GM18511 (cell line): ENCODE measurements at regions not wholly inside any gene's neighbourhood (a gene's known extent, or its start where the extent isn't known, plus 50 kb on each side); places are given as distances from the start of the nearest gene placed in this dataset.
"Not testable (repeated sequence)": the region's sequence is repeated elsewhere in the genome, so short reads cannot be mapped to it uniquely, and the experiment has no call there.

ENCODE experiments used
- ATAC-seq: cut with Tn5 transposase; IDR thresholded peaks from one replicate; pipeline ENCODE4 v1.9.1; 2021; ENCODE audit warnings: mild to moderate bottlenecking, moderate library complexity; ENCODE audit not compliant: unreplicated experiment

GRCh38 chr7:150045596-150045995 lies 171.8 kb downstream of the ATP6V0E2 start:
- not testable (repeated sequence) for ATAC-seq

DNA sequence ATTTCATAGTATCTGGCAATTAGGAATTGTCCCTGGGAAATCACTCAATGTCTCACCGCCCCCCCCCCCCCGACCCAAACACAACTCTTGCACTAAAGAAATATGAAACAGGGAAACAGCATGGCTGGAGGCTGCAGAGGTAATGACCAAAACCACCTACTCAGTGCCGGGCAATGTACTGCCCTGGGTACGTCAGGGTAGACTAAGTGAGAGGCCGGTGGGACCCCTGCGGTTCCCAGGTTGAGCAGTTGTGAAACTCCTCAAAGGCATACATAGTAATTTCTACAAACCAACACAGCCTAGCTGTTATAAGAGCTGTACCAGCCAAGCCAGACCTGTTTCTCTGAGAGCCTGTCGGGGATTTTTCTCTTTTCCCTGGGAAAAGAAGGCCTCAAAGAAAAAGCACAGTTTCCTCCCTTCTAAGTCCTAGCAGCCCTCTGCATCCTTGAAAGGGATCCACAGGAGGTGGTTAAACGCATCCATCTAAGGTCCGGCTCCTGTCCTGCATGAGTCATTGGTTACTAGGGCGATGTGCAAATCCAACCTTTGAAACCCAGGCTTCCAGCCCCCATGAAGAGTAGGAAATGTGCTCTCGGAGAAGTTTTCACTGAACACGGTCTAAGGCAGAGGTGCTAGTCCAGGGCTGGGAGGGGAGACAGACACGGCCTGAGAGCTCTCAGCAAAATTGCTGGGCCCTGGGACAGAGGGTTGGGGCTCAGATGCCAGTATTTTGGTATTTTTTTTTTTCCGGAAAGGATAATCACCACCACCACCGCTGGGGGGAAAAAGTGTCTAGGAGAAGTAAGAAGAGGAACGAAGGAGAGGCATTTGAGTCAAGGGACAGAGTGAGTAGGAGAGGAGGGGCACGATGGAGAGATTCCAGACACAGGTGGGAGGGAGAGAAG lies 172.8 kb downstream of the ATP6V0E2 start:
- not testable (repeated sequence) for ATAC-seq

DNA sequence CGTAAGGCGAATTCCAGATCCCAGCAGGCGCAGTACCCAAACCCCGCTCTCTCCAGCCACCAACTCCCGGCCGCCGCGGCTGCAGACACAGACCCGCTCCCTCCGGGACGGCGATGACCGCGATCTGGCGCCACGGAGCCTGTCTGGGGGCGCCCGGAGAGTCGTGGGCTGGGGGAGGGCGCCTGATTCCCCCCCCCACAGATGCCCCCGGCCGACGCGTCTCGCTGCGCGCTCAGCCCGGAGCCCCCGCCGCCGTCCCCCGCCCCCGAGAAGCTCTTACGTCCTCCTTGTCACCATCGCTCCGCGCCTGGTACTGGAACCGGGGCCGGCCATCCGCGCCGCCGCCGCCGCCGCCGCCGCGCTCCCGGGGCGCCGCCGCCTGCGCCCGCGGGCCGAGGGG lies 173.6 kb downstream of the ATP6V0E2 start:
- not testable (repeated sequence) for ATAC-seq

DNA sequence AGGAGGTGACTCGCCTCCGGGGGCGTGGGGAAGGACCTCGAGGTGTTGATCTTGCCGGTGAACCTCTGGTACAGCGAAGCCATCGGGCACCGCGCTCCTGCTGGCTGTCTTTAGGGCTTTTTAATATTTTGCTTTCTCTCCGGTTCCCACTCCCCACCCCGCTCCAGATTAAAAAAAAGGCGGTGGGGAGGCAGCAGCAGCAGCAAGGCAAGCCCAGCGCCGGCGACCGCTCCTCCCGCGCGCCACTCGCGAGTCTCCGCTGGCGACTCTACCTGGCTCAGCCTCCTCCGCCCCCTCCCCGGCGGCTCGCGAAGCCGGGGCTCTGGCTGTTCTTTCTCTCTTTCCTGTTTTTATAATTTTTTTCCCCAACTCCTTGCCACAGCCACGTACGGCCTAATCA lies 174.0 kb downstream of the ATP6V0E2 start:
- not testable (repeated sequence) for ATAC-seq

DNA sequence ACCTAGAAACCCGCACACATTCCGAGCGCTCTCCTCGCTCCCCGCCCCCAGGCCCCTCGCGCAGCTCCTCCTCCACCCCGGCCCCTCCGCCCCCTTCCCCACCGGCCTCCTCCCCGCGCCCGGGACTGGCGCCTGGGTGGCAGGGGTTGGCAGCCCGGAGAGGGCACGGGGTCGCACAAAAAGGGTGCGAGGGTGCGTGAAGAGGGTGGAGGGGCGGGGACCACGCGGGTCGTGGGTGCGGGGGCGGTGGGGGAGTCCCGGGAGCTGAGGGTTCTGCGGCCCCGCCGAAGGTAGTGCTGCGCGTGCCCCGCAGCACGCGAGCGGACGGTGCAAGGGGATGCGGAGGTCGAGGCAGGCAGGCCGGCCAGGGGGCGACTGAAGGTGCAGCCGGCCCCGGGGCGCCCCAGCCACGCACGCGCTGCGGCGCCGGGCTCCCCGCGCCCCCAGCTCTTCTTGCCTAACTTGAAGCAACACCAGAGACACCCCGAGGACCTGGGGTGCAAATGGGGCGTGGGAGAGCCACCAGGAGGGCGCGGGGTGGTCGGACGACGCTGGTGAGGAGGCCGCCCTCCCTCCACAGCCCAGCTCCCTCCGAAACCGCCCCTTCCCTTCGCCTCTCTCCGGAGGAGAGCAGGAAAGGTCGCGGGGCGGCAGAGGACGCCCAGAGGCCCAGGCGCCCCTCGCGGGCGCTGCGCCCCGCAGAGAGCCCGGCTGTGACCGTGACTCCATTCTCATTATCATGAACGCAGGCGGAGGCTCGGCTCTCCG lies 174.7 kb downstream of the ATP6V0E2 start:
- not testable (repeated sequence) for ATAC-seq

GRCh38 chr7:150049012-150049655 lies 175.4 kb downstream of the ATP6V0E2 start:
- ATAC-seq = not testable (repeated sequence)

GRCh38 chr7:150053396-150053795 lies 179.6 kb downstream of the ATP6V0E2 start:
- ATAC-seq = not testable (repeated sequence)

DNA sequence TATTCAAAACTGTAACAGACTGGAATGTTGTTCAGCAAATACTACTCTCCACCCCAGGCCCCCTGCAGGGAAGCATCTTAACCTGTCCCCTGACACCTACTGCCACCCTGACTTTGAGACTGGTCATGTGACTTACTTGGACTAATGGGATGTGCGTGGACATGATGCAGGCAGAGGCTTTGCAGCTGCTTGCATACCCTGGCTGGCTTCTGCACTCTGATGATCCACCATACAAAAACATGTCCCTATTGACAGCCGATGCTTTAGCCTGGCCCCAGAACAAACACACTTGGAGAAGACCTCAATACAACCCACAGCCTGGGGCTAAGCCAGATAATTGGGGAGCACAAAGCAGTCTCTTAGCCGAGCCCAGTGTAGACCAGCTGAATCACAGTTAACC lies 180.5 kb downstream of the ATP6V0E2 start:
- ATAC-seq = not testable (repeated sequence)

GRCh38 chr7:150060259-150061221 lies 186.8 kb downstream of the ATP6V0E2 start:
- peak; percentile 97 for ATAC-seq

DNA sequence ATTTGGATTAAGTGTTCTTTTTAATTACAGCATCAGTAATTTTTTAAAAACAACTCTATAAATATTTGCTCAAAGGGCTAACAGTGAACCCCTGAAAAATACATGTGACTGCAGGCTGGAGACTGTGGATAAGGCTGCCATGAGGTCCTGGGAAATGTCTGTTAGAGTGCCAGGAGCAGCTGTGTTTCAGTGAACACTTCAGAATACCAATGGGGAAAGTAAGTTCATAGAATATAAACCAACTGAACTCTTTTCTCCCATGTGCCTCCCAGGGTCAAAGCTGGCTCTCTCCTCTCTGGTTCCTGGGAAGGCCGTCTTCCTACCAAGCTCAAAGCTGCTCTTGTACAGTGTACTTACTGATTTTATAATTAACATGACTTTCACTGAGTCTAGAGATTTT lies 189.4 kb downstream of the ATP6V0E2 start:
- not testable (repeated sequence) for ATAC-seq

DNA sequence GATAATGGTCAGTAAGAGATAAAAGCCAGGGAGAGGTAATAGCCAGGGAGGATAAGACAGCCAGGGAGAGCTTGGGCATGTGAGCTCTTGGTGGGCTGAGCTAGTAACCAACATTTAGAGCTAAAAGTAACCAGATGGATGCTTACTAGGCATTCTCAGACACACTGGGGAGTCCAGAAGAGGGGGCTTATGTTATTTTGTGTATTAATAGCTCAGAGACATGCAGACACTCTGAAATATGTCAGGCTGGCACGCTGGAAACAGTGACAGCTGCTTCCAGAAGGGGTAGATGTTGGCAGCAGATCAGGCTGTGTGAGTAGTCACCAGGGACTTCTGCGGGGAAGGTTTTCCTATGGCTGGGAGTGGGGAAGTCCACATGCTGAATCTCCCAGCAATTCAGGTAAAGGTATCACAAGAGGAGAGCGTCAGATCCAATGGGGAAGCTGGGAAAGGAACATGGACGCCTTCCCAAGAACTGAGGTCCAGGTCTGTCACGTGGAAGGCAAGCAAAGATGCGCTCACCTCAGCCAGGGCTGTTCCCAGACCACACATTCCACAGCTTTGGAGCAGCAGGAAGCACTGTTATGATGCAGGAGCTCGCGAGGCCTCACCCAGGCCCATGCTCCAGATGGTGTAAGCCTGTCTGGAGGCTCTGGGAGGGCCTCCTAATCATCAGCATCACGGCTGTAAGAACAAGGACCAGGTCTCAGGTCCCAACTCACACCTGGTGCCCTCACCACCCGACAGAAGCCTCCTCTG lies 196.0 kb downstream of the ATP6V0E2 start:
- ATAC-seq = not testable (repeated sequence)

DNA sequence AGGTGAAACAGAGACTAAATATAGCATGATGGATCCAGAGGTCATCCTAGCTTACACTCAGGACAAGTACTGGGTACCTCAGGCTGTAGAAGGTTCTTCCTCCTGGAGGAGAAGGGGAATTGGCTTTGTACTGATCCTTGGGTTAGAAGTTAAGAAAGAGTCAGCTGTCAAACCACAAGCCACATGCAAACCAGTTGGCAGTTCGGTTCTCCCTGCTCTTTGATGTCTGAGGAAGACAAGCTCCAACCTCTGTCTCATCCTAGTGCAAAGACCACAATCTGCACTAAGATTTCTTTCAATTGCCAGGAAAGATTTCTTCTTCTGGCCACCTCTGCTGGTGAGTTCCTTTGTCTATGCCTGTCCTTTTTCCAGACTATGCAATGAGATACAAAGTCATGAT lies 203.8 kb downstream of the ATP6V0E2 start:
- ATAC-seq = not testable (repeated sequence)

DNA sequence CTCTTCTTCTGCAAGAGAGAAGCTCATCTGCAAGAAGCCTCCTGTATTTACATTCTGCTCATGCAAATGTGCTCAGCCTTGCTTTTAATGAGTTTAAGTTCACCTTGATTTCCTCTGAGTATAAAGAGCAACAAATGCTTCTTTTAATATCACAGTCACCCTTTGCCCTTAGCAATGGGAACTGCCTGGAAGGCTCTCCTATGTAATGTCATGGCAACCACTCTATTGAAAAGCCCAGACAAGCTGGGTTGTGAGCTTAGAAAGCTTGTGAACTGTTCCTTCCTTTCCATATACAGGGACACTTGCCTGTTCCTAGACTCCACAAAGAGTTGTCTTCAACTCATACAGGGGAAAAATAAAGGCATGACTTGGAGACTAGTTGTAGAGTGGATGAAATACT lies 208.1 kb downstream of the ATP6V0E2 start:
- ATAC-seq = not testable (repeated sequence)

- not testable (repeated sequence) for ATAC-seq
Measured at GRCh38 chr7:150084724-150085123, 211.0 kb downstream of the ATP6V0E2 start.

- not testable (repeated sequence) for ATAC-seq
Measured at GRCh38 chr7:150087478-150087877, 213.7 kb downstream of the ATP6V0E2 start.

DNA sequence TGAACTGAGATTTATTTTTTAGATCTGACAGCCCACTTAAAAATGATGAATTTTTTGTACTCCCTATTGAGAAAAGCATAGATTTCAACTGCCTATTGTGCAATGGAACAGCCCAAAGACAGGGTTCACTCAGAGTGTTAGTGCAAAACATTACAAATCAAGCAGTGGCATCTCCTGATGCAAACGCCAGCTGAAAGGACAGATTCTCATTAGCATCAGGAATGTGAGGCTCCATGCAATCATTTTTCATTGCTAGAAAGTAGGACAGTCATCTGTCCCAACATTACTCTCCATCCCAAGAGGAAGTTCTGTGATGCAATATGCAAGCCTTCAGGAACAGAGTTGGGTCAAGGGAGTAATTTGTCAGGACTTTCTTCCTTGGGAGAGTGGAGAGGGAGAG lies 215.4 kb downstream of the ATP6V0E2 start:
- not testable (repeated sequence) for ATAC-seq

DNA sequence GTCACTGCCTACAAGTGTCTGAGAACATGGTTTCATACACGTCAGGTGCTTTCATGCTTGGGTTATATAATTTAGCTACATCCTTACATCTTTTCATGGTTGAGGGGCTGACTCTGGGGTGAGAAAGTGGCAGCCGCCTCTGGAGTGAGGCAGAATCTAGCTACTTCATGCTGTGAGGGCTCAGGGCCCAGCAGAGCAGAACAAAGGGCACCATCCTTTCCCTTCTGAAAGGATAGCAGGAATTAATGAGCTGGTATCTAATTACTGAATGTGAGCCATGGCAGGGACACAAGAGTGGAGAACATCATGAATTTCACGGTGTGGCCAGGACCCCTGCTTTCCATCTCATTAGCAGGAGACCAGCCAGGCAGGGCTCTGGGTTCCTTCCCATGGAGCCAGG lies 217.0 kb downstream of the ATP6V0E2 start:
- ATAC-seq = not testable (repeated sequence)

DNA sequence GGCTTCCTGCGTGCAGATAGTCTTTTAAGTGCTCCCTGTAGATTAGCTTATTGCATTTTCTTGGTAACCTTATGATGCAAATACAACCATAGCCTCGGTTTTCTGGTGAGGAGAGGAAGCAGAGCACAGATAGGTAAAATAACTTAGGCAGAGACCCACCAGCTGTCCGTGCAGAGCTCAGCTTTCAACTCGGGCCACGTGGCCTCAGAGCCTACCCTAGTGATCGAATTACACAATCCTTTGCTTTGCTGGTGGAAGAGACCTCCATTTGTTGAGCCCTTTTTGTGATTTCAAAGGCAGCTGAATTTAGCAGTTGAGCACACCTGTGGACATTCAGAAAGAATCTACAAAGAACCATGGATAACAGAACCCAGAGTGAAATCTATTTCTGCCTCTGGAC lies 220.1 kb downstream of the ATP6V0E2 start:
- ATAC-seq = not testable (repeated sequence)
